RWPE2 (cell line): ENCODE measurements at regions not wholly inside any gene's neighbourhood (a gene's known extent, or its start where the extent isn't known, plus 50 kb on each side); places are given as distances from the start of the nearest gene placed in this dataset.

Source experiments
- ATAC-seq: fragments of 200-7000 bp; cut with Tn5 transposase; 3 replicates; pipeline ENCODE4 v1.9.1; 2021; ENCODE audit warnings: low read depth
- DNase-seq: peaks from one replicate; pipeline ENCODE4 v3.0.0-alpha.2; 2020; ENCODE audit warnings: low spot score
- H3K27ac ChIP-seq: fragments of 450-650 bp; 2 replicates; pipeline ENCODE4 v1.5.1; 2017; ENCODE audit warnings: mild to moderate bottlenecking; ENCODE audit not compliant: poor library complexity, severe bottlenecking
- H3K27me3 ChIP-seq: fragments of 250-450 bp; sonication (Bioruptor Pico); 2 replicates; pipeline ENCODE4 v1.5.1; 2021; ENCODE audit warnings: mild to moderate bottlenecking, moderate library complexity; ENCODE audit not compliant: insufficient read depth, poor library complexity, severe bottlenecking
- H3K36me3 ChIP-seq: fragments of 250-450 bp; sonication (Bioruptor Pico); 2 replicates; pipeline ENCODE4 v1.5.1; 2020; ENCODE audit warnings: low read depth, mild to moderate bottlenecking, moderate library complexity
- H3K4me1 ChIP-seq: fragments of 250-450 bp; sonication (Bioruptor Pico); 2 replicates; pipeline ENCODE4 v1.5.1; 2021; ENCODE audit warnings: mild to moderate bottlenecking, moderate library complexity; ENCODE audit not compliant: insufficient read depth, poor library complexity, severe bottlenecking
- H3K4me3 ChIP-seq: fragments of 250-450 bp; sonication (Bioruptor Pico); 2 replicates; pipeline ENCODE4 v1.5.1; 2021; ENCODE audit warnings: mild to moderate bottlenecking, moderate library complexity; ENCODE audit not compliant: severe bottlenecking
- H3K9me3 ChIP-seq: fragments of 250-450 bp; sonication (Bioruptor Pico); 2 replicates; pipeline ENCODE4 v1.5.1; 2021; ENCODE audit warnings: mild to moderate bottlenecking, moderate library complexity; ENCODE audit not compliant: severe bottlenecking
- CTCF ChIP-seq: fragments of 450-650 bp; IDR thresholded peaks from one replicate; pipeline ENCODE4 v1.5.1; 2017; ENCODE audit warnings: mild to moderate bottlenecking, moderate library complexity; ENCODE audit not compliant: poor library complexity, severe bottlenecking

- H3K27me3 ChIP-seq: no peaks in the 10 kb centered on the region
- H3K9me3 ChIP-seq: no peaks in the 10 kb centered on the region
- ATAC-seq (no peak), DNase-seq (no peak)
- no peak for TF ChIP-seq CTCF
- no peaks in the 10 kb centered on the region for H3K36me3 ChIP-seq
- H3K4me3 ChIP-seq: no peak overlapping the region
- no peaks in the 10 kb centered on the region for H3K4me1 ChIP-seq
- H3K27ac ChIP-seq: no peak overlapping the region
Measured at GRCh38 chr3:83461411-83461810, 1497.4 kb upstream of the CADM2 start.

- Histone ChIP-seq H3K4me1 (no peaks in the 10 kb centered on the region), H3K4me3 (no peak overlapping the region), H3K27me3 (no peaks in the 10 kb centered on the region), H3K9me3 (no peaks in the 10 kb centered on the region), H3K27ac (no peak overlapping the region), H3K36me3 (no peaks in the 10 kb centered on the region)
- ATAC-seq (no peak), DNase-seq (no peak)
- TF ChIP-seq CTCF: no peak
Measured at GRCh38 chr3:83477563-83477962, 1481.2 kb upstream of the CADM2 start.

- no peaks in the 10 kb centered on the region for H3K9me3 ChIP-seq
- no peak for ATAC-seq
- no peak for DNase-seq
Measured at GRCh38 chr3:83482402-83483070, 1476.3 kb upstream of the CADM2 start.

GRCh38 chr3:83496462-83496861, 1462.3 kb upstream of the CADM2 start:
- H3K27me3 ChIP-seq: no peaks in the 10 kb centered on the region
- TF ChIP-seq CTCF: no peak
- no peak for DNase-seq
- no peak overlapping the region for H3K27ac ChIP-seq
- H3K4me1 ChIP-seq: peaks cover 11% of the 10 kb centered on the region
- no peaks in the 10 kb centered on the region for H3K9me3 ChIP-seq
- H3K4me3 ChIP-seq: no peak overlapping the region
- no peaks in the 10 kb centered on the region for H3K36me3 ChIP-seq
- no peak for ATAC-seq

More at GRCh38 chr3:83482402-83483070, 1476.3 kb upstream of the CADM2 start:
- Histone ChIP-seq H3K4me3 (no peak overlapping the region), H3K27ac (no peak overlapping the region), H3K36me3 (no peaks in the 10 kb centered on the region), H3K4me1 (no peaks in the 10 kb centered on the region), H3K27me3 (no peaks in the 10 kb centered on the region)
- no peak for TF ChIP-seq CTCF

GRCh38 chr3:83498361-83499016, 1460.3 kb upstream of the CADM2 start:
- Histone ChIP-seq H3K27me3 (no peaks in the 10 kb centered on the region), H3K27ac (no peak overlapping the region), H3K4me3 (no peak overlapping the region), H3K9me3 (no peaks in the 10 kb centered on the region), H3K36me3 (no peaks in the 10 kb centered on the region), H3K4me1 (peaks cover 11% of the 10 kb centered on the region)
- ATAC-seq (peak; percentile 48; the same call in 1 of the 3 replicates), DNase-seq (no peak)
- no peak for TF ChIP-seq CTCF
